ENCODE measurements at regions not wholly inside any gene's neighbourhood (a gene's known extent, or its start where the extent isn't known, plus 50 kb on each side); places are given as distances from the start of the nearest gene placed in this dataset.
A peak's percentile ranks its signal among the peaks of the same experiment; 100 is the strongest.
"Not testable (repeated sequence)": the region's sequence is repeated elsewhere in the genome, so short reads cannot be mapped to it uniquely, and the experiment has no call there.

DNA sequence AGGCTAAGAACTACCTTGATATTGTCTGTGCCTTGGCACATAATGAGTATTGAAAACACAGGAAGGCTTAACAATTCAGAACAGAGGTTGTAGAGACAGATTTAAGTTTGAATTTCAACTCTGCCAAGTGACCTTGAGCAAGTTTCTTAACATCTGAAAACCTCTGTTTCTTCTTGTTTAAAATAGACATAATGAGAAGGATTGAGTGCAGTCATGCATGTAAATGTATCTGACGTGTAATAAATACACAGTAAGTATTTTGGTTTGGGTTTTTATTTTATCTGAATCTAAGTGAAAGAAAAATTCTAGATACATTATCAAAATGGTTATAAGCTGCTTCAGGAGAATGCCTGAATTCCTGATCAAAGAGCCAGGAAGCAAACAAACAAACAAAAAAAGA is 111.9 kb downstream of the ANXA5 start:
- Histone ChIP-seq H3K27ac (ENCODE audit: insufficient read depth in 1 of 2, low read depth in 1 of 2, low read length in 2 of 2, poor library complexity in 1 of 2, severe bottlenecking in 2 of 2) (no peak overlapping the region), H3K4me1 (ENCODE audit: control extremely low read depth in 1 of 4, control insufficient read depth in 4 of 4, insufficient read depth in 4 of 4, low read length in 3 of 4) (no peaks in the 10 kb centered on the region), H3K36me3 (ENCODE audit: control insufficient read depth in 4 of 4, insufficient read depth in 4 of 4, low read length in 3 of 4) (no peaks in the 10 kb centered on the region), H3K27me3 (replicated peaks in 2 of 5; ENCODE audit: control insufficient read depth in 4 of 5, insufficient read depth in 5 of 5, low read length in 4 of 5) (peaks cover 0 to 10% (median 2%) of the 10 kb centered on the region in 5 experiments), H3K4me3 (ENCODE audit: control insufficient read depth in 1 of 7, extremely low read depth in 1 of 7, insufficient read depth in 4 of 7, low read depth in 2 of 7, low read length in 6 of 7) (no peak overlapping the region), H3K9me3 (ENCODE audit: control extremely low read depth in 1 of 5, control insufficient read depth in 4 of 5, insufficient read depth in 2 of 5, low read depth in 1 of 5, low read length in 4 of 5) (no peaks in the 10 kb centered on the region)
- DNase-seq = no peak
- ChIA-PET POLR2A (no interaction called here), CTCF (no interaction called here)
- WGBS (ENCODE audit: insufficient coverage) = no CpG with 5 or more reads among the region's 1 CpG

DNA sequence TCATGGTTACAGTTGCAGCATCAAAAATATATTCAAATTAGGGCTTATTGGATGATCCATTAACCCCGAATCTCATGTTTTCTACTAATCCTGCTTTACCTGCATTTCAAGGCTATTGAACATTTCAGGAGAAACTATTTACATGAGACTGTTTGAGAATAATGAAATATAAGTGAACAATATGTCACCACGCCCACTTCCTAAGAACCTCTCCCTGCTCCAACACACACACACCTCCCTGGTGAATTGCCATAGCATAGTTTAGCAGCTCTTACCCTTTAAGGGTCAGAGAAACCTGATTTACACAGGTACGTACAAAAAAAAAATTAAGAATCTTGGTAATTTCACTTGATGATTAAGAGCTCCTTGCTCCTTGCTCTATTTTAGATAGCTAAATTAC is 113.4 kb downstream of the ANXA5 start:
- no peaks in the 10 kb centered on the region for H3K4me1 ChIP-seq (ENCODE audit: control extremely low read depth in 1 of 4, control insufficient read depth in 4 of 4, insufficient read depth in 4 of 4, low read length in 3 of 4)
- POLR2A ChIA-PET = no interaction called here
- peaks cover 0 to 10% (median 2%) of the 10 kb centered on the region in 5 experiments for H3K27me3 ChIP-seq (replicated peaks in 2 of 5; ENCODE audit: control insufficient read depth in 4 of 5, insufficient read depth in 5 of 5, low read length in 4 of 5)
- H3K9me3 ChIP-seq (ENCODE audit: control extremely low read depth in 1 of 5, control insufficient read depth in 4 of 5, insufficient read depth in 2 of 5, low read depth in 1 of 5, low read length in 4 of 5) = no peaks in the 10 kb centered on the region
- WGBS (ENCODE audit: insufficient coverage) = 100% methylated on average over 1 of the region's 3 CpGs
- H3K4me3 ChIP-seq (ENCODE audit: control insufficient read depth in 1 of 7, extremely low read depth in 1 of 7, insufficient read depth in 4 of 7, low read depth in 2 of 7, low read length in 6 of 7) = no peak overlapping the region
- no peaks in the 10 kb centered on the region for H3K36me3 ChIP-seq (ENCODE audit: control insufficient read depth in 4 of 4, insufficient read depth in 4 of 4, low read length in 3 of 4)
- CTCF ChIA-PET = no interaction called here
- H3K27ac ChIP-seq (ENCODE audit: insufficient read depth in 1 of 2, low read depth in 1 of 2, low read length in 2 of 2, poor library complexity in 1 of 2, severe bottlenecking in 2 of 2) = no peak overlapping the region
- no peak for DNase-seq

DNA sequence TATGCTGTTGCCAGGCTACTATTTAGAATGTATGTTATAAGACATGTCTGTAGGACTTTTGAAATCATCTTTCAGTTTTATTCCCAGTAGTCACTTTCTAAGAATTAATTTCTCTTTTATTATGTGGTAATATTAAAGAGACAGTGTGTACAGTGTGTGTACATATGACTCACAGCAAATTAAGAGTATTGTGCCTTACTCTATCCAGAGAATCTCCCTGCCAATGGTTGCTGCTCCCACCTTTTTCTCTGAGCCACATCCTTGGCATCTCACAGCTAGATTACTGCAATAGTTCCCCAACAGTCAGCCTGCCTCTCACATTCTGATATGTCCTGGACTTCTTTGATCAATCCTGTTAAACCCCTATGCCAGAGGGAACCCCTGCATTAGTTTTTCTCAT is 114.5 kb downstream of the ANXA5 start:
- no peak overlapping the region for H3K27ac ChIP-seq (ENCODE audit: insufficient read depth in 1 of 2, low read depth in 1 of 2, low read length in 2 of 2, poor library complexity in 1 of 2, severe bottlenecking in 2 of 2)
- H3K27me3 ChIP-seq (replicated peaks in 2 of 5; ENCODE audit: control insufficient read depth in 4 of 5, insufficient read depth in 5 of 5, low read length in 4 of 5) = peaks cover 0 to 6% (median 2%) of the 10 kb centered on the region in 5 experiments
- no peaks in the 10 kb centered on the region for H3K36me3 ChIP-seq (ENCODE audit: control insufficient read depth in 4 of 4, insufficient read depth in 4 of 4, low read length in 3 of 4)
- no peak for DNase-seq
- CTCF ChIA-PET = no interaction called here
- H3K4me3 ChIP-seq (ENCODE audit: control insufficient read depth in 1 of 7, extremely low read depth in 1 of 7, insufficient read depth in 4 of 7, low read depth in 2 of 7, low read length in 6 of 7) = no peak overlapping the region
- no peaks in the 10 kb centered on the region for H3K4me1 ChIP-seq (ENCODE audit: control extremely low read depth in 1 of 4, control insufficient read depth in 4 of 4, insufficient read depth in 4 of 4, low read length in 3 of 4)
- POLR2A ChIA-PET = no interaction called here
- no peaks in the 10 kb centered on the region for H3K9me3 ChIP-seq (ENCODE audit: control extremely low read depth in 1 of 5, control insufficient read depth in 4 of 5, insufficient read depth in 2 of 5, low read depth in 1 of 5, low read length in 4 of 5)

DNA sequence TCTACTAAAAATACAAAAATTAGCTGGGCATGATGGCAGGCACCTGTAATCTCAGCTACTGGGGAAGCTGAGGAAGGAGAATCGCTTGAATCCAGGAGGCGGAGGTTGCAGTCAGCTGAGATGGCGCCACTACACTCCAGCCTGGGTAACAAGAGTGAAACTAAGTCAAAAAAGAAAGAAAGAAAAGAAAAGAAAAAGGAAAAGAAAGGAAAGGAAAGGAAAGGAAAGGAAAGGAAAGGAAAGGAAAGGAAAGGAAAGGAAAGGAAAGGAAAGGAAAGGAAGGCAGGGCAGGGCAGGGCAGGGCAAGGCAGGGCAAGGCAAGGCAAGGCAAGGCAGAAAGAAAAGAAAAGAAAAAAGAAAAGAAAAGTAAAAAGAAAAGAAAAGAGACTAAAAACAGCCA is 121.4 kb downstream of the ANXA5 start:
- H3K4me1 ChIP-seq (ENCODE audit: control extremely low read depth in 1 of 4, control insufficient read depth in 4 of 4, insufficient read depth in 4 of 4, low read length in 3 of 4); DNase-seq; POLR2A ChIA-PET; H3K9me3 ChIP-seq (ENCODE audit: control extremely low read depth in 1 of 5, control insufficient read depth in 4 of 5, insufficient read depth in 2 of 5, low read depth in 1 of 5, low read length in 4 of 5); H3K36me3 ChIP-seq (ENCODE audit: control insufficient read depth in 4 of 4, insufficient read depth in 4 of 4, low read length in 3 of 4); H3K27ac ChIP-seq (ENCODE audit: insufficient read depth in 1 of 2, low read depth in 1 of 2, low read length in 2 of 2, poor library complexity in 1 of 2, severe bottlenecking in 2 of 2); H3K27me3 ChIP-seq (replicated peaks in 2 of 5; ENCODE audit: control insufficient read depth in 4 of 5, insufficient read depth in 5 of 5, low read length in 4 of 5); CTCF ChIA-PET; H3K4me3 ChIP-seq (ENCODE audit: control insufficient read depth in 1 of 7, extremely low read depth in 1 of 7, insufficient read depth in 4 of 7, low read depth in 2 of 7, low read length in 6 of 7): not testable (repeated sequence)
- WGBS (ENCODE audit: insufficient coverage) = 92% methylated on average over 2 of the region's 3 CpGs

DNA sequence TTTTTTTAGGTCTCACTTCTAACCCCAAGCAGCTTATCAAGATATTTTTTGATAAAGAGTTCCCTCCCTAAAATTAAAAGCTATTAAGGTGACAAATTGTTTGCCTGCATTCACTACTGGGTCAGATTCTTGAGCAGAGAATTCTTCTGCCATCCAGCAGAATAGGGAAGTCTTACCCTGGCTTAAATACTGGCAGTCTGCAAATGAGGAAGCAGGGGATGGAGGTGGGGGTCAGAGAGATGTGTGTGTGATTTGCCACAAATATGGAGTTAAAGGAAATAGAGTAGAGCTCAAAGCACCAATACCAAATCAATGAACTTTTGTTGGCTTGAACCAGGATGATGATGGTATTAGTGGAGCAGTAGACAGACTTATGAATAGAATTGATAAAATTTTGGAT is 122.2 kb downstream of the ANXA5 start:
- peak; percentile 3 to 59 (median 58) for DNase-seq
- H3K4me1 ChIP-seq (ENCODE audit: control extremely low read depth in 1 of 4, control insufficient read depth in 4 of 4, insufficient read depth in 4 of 4, low read length in 3 of 4) = no peaks in the 10 kb centered on the region
- H3K27me3 ChIP-seq (replicated peaks in 2 of 5; ENCODE audit: control insufficient read depth in 4 of 5, insufficient read depth in 5 of 5, low read length in 4 of 5) = no peaks in the 10 kb centered on the region
- POLR2A ChIA-PET = no interaction called here
- no peaks in the 10 kb centered on the region for H3K36me3 ChIP-seq (ENCODE audit: control insufficient read depth in 4 of 4, insufficient read depth in 4 of 4, low read length in 3 of 4)
- H3K4me3 ChIP-seq (ENCODE audit: control insufficient read depth in 1 of 7, extremely low read depth in 1 of 7, insufficient read depth in 4 of 7, low read depth in 2 of 7, low read length in 6 of 7) = no peak overlapping the region
- CTCF ChIA-PET = no interaction called here
- no peaks in the 10 kb centered on the region for H3K9me3 ChIP-seq (ENCODE audit: control extremely low read depth in 1 of 5, control insufficient read depth in 4 of 5, insufficient read depth in 2 of 5, low read depth in 1 of 5, low read length in 4 of 5)
- no peak overlapping the region for H3K27ac ChIP-seq (ENCODE audit: insufficient read depth in 1 of 2, low read depth in 1 of 2, low read length in 2 of 2, poor library complexity in 1 of 2, severe bottlenecking in 2 of 2)

DNA sequence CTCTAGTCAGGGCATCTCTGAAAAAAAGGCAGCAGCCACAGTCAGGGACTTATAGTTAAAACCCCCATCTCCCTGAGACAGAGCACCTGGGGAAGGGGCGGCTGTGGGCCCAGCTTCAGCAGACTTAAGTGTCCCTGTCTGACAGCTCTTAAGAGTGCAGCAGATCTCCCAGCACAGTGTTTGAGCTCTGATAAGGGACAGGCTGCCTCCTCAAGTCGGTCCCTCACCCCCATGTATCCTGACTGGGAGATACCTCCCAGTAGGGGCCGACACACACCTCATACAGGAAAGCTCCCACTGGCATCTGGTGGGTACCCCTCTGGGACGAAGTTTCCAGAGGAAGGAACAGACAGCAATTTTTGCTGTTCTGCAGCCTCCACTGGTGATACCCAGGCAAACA is 129.0 kb downstream of the ANXA5 start:
- no peak for DNase-seq
- 86% methylated on average over 1 of the region's 4 CpGs for WGBS (ENCODE audit: insufficient coverage)
- ChIA-PET CTCF (no interaction called here), POLR2A (no interaction called here)
- no peaks in the 10 kb centered on the region for H3K36me3 ChIP-seq (ENCODE audit: control insufficient read depth in 4 of 4, insufficient read depth in 4 of 4, low read length in 3 of 4)
- no peaks in the 10 kb centered on the region for H3K4me1 ChIP-seq (ENCODE audit: control extremely low read depth in 1 of 4, control insufficient read depth in 4 of 4, insufficient read depth in 4 of 4, low read length in 3 of 4)
- H3K27me3 ChIP-seq (replicated peaks in 2 of 5; ENCODE audit: control insufficient read depth in 4 of 5, insufficient read depth in 5 of 5, low read length in 4 of 5) = no peaks in the 10 kb centered on the region
- H3K27ac ChIP-seq (ENCODE audit: insufficient read depth in 1 of 2, low read depth in 1 of 2, low read length in 2 of 2, poor library complexity in 1 of 2, severe bottlenecking in 2 of 2) = no peak overlapping the region
- no peak overlapping the region for H3K4me3 ChIP-seq (ENCODE audit: control insufficient read depth in 1 of 7, extremely low read depth in 1 of 7, insufficient read depth in 4 of 7, low read depth in 2 of 7, low read length in 6 of 7)
- no peaks in the 10 kb centered on the region for H3K9me3 ChIP-seq (ENCODE audit: control extremely low read depth in 1 of 5, control insufficient read depth in 4 of 5, insufficient read depth in 2 of 5, low read depth in 1 of 5, low read length in 4 of 5)

DNA sequence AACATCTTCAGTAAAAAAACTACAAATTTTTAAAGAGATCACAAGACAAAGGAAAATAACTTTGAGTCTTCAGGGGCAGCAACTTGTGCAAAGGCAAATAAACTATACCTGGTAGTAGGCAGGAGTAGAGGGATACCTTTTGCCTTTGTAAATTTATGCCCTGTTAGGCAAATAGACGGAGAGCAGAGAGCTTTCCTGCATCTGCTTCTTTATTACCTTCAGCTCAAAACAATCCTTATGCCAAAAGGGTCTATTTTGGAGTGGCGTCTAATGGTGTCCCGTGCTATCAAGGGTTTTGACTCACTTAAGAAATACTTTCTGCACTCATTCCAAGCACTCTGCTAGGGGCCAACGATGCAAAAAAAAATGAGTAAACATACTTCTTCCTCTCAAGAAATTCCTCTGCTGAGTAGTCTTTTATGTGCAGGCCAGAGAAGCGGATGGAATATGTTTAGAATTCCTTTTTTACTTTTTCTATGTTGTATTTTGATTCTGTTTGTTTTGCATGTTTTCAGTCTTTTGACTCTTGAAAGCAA is 131.9 kb downstream of the ANXA5 start:
- 97% methylated on average over 3 of the region's 5 CpGs for WGBS (ENCODE audit: insufficient coverage)
- Histone ChIP-seq H3K4me3 (ENCODE audit: control insufficient read depth in 1 of 7, extremely low read depth in 1 of 7, insufficient read depth in 4 of 7, low read depth in 2 of 7, low read length in 6 of 7) (no peak overlapping the region), H3K4me1 (ENCODE audit: control extremely low read depth in 1 of 4, control insufficient read depth in 4 of 4, insufficient read depth in 4 of 4, low read length in 3 of 4) (no peaks in the 10 kb centered on the region), H3K27me3 (replicated peaks in 2 of 5; ENCODE audit: control insufficient read depth in 4 of 5, insufficient read depth in 5 of 5, low read length in 4 of 5) (no peaks in the 10 kb centered on the region), H3K9me3 (ENCODE audit: control extremely low read depth in 1 of 5, control insufficient read depth in 4 of 5, insufficient read depth in 2 of 5, low read depth in 1 of 5, low read length in 4 of 5) (no peaks in the 10 kb centered on the region), H3K27ac (ENCODE audit: insufficient read depth in 1 of 2, low read depth in 1 of 2, low read length in 2 of 2, poor library complexity in 1 of 2, severe bottlenecking in 2 of 2) (no peak overlapping the region), H3K36me3 (ENCODE audit: control insufficient read depth in 4 of 4, insufficient read depth in 4 of 4, low read length in 3 of 4) (no peaks in the 10 kb centered on the region)
- ChIA-PET POLR2A (no interaction called here), CTCF (no interaction called here)
- no peak for DNase-seq

DNA sequence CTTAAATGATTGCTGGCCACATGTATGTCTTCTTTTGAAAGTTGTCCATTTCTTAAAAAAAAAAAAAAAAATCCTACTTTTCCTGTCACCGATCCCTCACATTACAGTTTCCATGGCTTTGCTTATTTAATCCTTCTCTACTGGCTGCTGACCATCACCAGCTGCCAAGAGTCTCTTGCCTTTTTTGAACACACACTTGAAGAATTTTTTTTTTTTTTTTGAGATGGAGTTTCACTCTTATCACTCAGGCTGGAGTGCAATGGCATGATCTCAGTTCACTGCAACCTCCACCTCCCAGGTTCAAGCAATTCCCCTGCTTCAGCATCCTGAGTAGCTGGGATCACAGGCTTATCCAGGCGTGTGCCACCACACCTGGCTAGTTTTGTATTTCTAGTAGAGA is 134.0 kb downstream of the ANXA5 start:
- no peak overlapping the region for H3K27ac ChIP-seq (ENCODE audit: insufficient read depth in 1 of 2, low read depth in 1 of 2, low read length in 2 of 2, poor library complexity in 1 of 2, severe bottlenecking in 2 of 2)
- POLR2A ChIA-PET = no interaction called here
- CTCF ChIA-PET = no interaction called here

More for the DNA sequence above, 134.0 kb downstream of the ANXA5 start:
- DNase-seq = no peak
- Histone ChIP-seq H3K36me3 (ENCODE audit: control insufficient read depth in 4 of 4, insufficient read depth in 4 of 4, low read length in 3 of 4) (no peaks in the 10 kb centered on the region), H3K9me3 (ENCODE audit: control extremely low read depth in 1 of 5, control insufficient read depth in 4 of 5, insufficient read depth in 2 of 5, low read depth in 1 of 5, low read length in 4 of 5) (no peaks in the 10 kb centered on the region), H3K4me3 (ENCODE audit: control insufficient read depth in 1 of 7, extremely low read depth in 1 of 7, insufficient read depth in 4 of 7, low read depth in 2 of 7, low read length in 6 of 7) (no peak overlapping the region), H3K4me1 (ENCODE audit: control extremely low read depth in 1 of 4, control insufficient read depth in 4 of 4, insufficient read depth in 4 of 4, low read length in 3 of 4) (no peaks in the 10 kb centered on the region), H3K27me3 (replicated peaks in 2 of 5; ENCODE audit: control insufficient read depth in 4 of 5, insufficient read depth in 5 of 5, low read length in 4 of 5) (no peaks in the 10 kb centered on the region)
- 90% methylated on average over 2 of the region's 2 CpGs for WGBS (ENCODE audit: insufficient coverage)
